WTC11 (cell line): ENCODE measurements at regions not wholly inside any gene's neighbourhood (a gene's known extent, or its start where the extent isn't known, plus 50 kb on each side); places are given as distances from the start of the nearest gene placed in this dataset.

Experiments
- AR ChIP-seq: fragments of 250-450 bp; sonication (Bioruptor Pico); IDR thresholded peaks from 2 replicates; pipeline ENCODE4 v1.9.0; 2021; ENCODE audit warnings: mild to moderate bottlenecking
- ATF3 ChIP-seq: sonication (generic); formaldehyde crosslinking; conservative IDR thresholded peaks from 2 replicates; pipeline ENCODE4 v1.8.1; 2022; ENCODE audit warnings: mild to moderate bottlenecking, missing genetic modification reagents
- CTCF ChIP-seq: fragments of 200-600 bp; IDR thresholded peaks from 2 replicates; pipeline ENCODE4 v1.8.0; 2022; ENCODE audit warnings: antibody characterized with exemption
- E2F4 ChIP-seq: sonication (generic); formaldehyde crosslinking; IDR thresholded peaks from 2 replicates; pipeline ENCODE4 v1.8.1; 2022; ENCODE audit warnings: low read depth, mild to moderate bottlenecking, moderate library complexity, missing genetic modification reagents, borderline replicate concordance
- FOXP1 ChIP-seq: sonication (generic); formaldehyde crosslinking; IDR thresholded peaks from 2 replicates; pipeline ENCODE4 v1.8.0; 2022; ENCODE audit warnings: missing genetic modification reagents, mild to moderate bottlenecking, moderate library complexity, borderline replicate concordance
- JUN ChIP-seq: sonication (generic); formaldehyde crosslinking; IDR thresholded peaks from 2 replicates; pipeline ENCODE4 v1.8.0; 2023; ENCODE audit warnings: mild to moderate bottlenecking, missing genetic modification reagents
- PREB ChIP-seq: sonication (generic); formaldehyde crosslinking; IDR thresholded peaks from 2 replicates; pipeline ENCODE4 v1.8.1; 2022; ENCODE audit warnings: mild to moderate bottlenecking, missing genetic modification reagents, moderate library complexity, borderline replicate concordance
- SMAD3 ChIP-seq: sonication (generic); formaldehyde crosslinking; IDR thresholded peaks from 2 replicates; pipeline ENCODE4 v1.8.0; 2022; ENCODE audit warnings: missing genetic modification reagents, mild to moderate bottlenecking, borderline replicate concordance
- TCF7 ChIP-seq: sonication (generic); formaldehyde crosslinking; IDR thresholded peaks from 2 replicates; pipeline ENCODE4 v1.8.0; 2022; ENCODE audit warnings: mild to moderate bottlenecking, low read depth, missing genetic modification reagents, moderate library complexity
- ZNF232 ChIP-seq: sonication (generic); formaldehyde crosslinking; IDR thresholded peaks from 2 replicates; pipeline ENCODE4 v1.8.0; 2022; ENCODE audit warnings: mild to moderate bottlenecking, missing genetic modification reagents
- ZNF263 ChIP-seq: sonication (generic); formaldehyde crosslinking; IDR thresholded peaks from 2 replicates; pipeline ENCODE4 v1.8.1; 2022; ENCODE audit warnings: low read depth, mild to moderate bottlenecking, moderate library complexity, missing genetic modification reagents
- ZNF396 ChIP-seq: fragments of 250-450 bp; sonication (Bioruptor Pico); IDR thresholded peaks from 2 replicates; pipeline ENCODE4 v1.8.0; 2021; ENCODE audit warnings: mild to moderate bottlenecking, moderate library complexity, borderline replicate concordance
- TF ChIP-seq, protein P1 (sequence below): sonication (generic); formaldehyde crosslinking; IDR thresholded peaks from 2 replicates; pipeline ENCODE4 v1.8.0; 2022; ENCODE audit warnings: mild to moderate bottlenecking, missing genetic modification reagents

DNA sequence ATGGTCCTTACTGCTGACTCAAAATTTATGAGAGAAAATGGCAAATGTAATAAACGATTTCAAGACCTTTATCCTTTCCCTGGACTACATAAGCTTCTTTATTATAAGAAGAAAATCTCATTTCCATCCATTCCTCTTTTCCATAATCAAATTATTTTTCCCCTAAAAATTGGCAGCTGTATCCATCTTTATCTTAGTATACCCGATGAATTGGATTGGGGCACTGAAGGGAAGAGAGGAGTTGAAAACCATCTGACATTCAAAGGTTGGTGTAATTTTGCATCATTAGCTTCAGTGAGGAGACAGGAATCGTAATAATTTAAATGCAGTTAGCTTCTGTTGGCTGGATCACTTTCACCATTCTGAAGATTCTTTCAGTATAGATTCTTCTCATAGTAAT, 574.1 kb downstream of the XIRP2 start:
- no peak for TF ChIP-seq CTCF
- TF ChIP-seq SMAD3 (CRISPR knock-in tag), result no peak
- no peak for TF ChIP-seq ATF3 (CRISPR knock-in tag)
- no peak for TF ChIP-seq ZNF232
- TF ChIP-seq AR (CRISPR knock-in tag), result no peak
- no peak for TF ChIP-seq E2F4 (CRISPR knock-in tag)
- TF ChIP-seq, protein P1, sequence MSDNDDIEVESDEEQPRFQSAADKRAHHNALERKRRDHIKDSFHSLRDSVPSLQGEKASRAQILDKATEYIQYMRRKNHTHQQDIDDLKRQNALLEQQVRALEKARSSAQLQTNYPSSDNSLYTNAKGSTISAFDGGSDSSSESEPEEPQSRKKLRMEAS (CRISPR knock-in tag), result no peak
- no peak for TF ChIP-seq TCF7 (CRISPR knock-in tag)
- TF ChIP-seq FOXP1 (CRISPR knock-in tag), result no peak
- no peak for TF ChIP-seq JUN
- TF ChIP-seq ZNF263 (CRISPR knock-in tag), result no peak
- no peak for TF ChIP-seq PREB (CRISPR knock-in tag)
- no peak for TF ChIP-seq ZNF396 (CRISPR knock-in tag)
